GM11168 (cell line): ENCODE measurements at regions not wholly inside any gene's neighbourhood (a gene's known extent, or its start where the extent isn't known, plus 50 kb on each side); places are given as distances from the start of the nearest gene placed in this dataset.
"Not testable (repeated sequence)": the region's sequence is repeated elsewhere in the genome, so short reads cannot be mapped to it uniquely, and the experiment has no call there.

Experiments
- in situ Hi-C: fragments of 300-500 bp; cut with MboI; formaldehyde crosslinking; loops from one replicate; pipeline ENCODE4 v1.12.0; 2022; ENCODE audit warnings: low sequenced_read_pairs; ENCODE audit not compliant: unreplicated experiment

GRCh38 chr1:187038784-187039183 lies 210.0 kb downstream of the PLA2G4A start:
- in situ Hi-C loops, result no loop called here

- in situ Hi-C loops, result no loop called here
Observed at GRCh38 chr1:187041104-187041503, 212.4 kb downstream of the PLA2G4A start.

- in situ Hi-C loops, result no loop called here
Observed at GRCh38 chr1:187042538-187042937, 213.8 kb downstream of the PLA2G4A start.

GRCh38 chr1:187043433-187043832 lies 214.7 kb downstream of the PLA2G4A start:
- in situ Hi-C loops, result not testable (repeated sequence)

- in situ Hi-C loops, result no loop called here
Observed at GRCh38 chr1:187044411-187044810, 215.7 kb downstream of the PLA2G4A start.

GRCh38 chr1:187045371-187045770 lies 216.6 kb downstream of the PLA2G4A start:
- in situ Hi-C loops, result no loop called here

- in situ Hi-C loops, result no loop called here
Observed at GRCh38 chr1:187046293-187046692, 217.5 kb downstream of the PLA2G4A start.

GRCh38 chr1:187047298-187047697 lies 218.5 kb downstream of the PLA2G4A start:
- in situ Hi-C loops, result no loop called here

- in situ Hi-C loops, result no loop called here
Observed at GRCh38 chr1:187051618-187052232, 223.0 kb downstream of the PLA2G4A start.

- in situ Hi-C loops, result no loop called here
Observed at GRCh38 chr1:187053876-187054275, 225.1 kb downstream of the PLA2G4A start.

- in situ Hi-C loops, result no loop called here
Observed at GRCh38 chr1:187054862-187055757, 226.4 kb downstream of the PLA2G4A start.

- in situ Hi-C loops, result no loop called here
Observed at GRCh38 chr1:187063271-187063670, 234.5 kb downstream of the PLA2G4A start.

- in situ Hi-C loops, result loop anchor here (5.0 kb wide), 1 partner anchor 55 kb away; no protein-coding TSS in a partner anchor
Observed at GRCh38 chr1:187067160-187067559, 238.4 kb downstream of the PLA2G4A start.

- in situ Hi-C loops, result no loop called here
Observed at GRCh38 chr1:187070076-187070475, 241.3 kb downstream of the PLA2G4A start.

GRCh38 chr1:187072262-187073034 lies 243.7 kb downstream of the PLA2G4A start:
- in situ Hi-C loops, result not testable (repeated sequence)

GRCh38 chr1:187073035-187073560 lies 244.3 kb downstream of the PLA2G4A start:
- in situ Hi-C loops, result not testable (repeated sequence)

- in situ Hi-C loops, result not testable (repeated sequence)
Observed at GRCh38 chr1:187073634-187074245, 245.0 kb downstream of the PLA2G4A start.

GRCh38 chr1:187074445-187075048 lies 245.8 kb downstream of the PLA2G4A start:
- in situ Hi-C loops, result no loop called here

- in situ Hi-C loops, result no loop called here
Observed at GRCh38 chr1:187076922-187077321, 248.2 kb downstream of the PLA2G4A start.

GRCh38 chr1:187078321-187078720 lies 249.6 kb downstream of the PLA2G4A start:
- in situ Hi-C loops, result no loop called here
